Neuronal stem cell (in vitro differentiated cells): ENCODE measurements at regions not wholly inside any gene's neighbourhood (a gene's known extent, or its start where the extent isn't known, plus 50 kb on each side); places are given as distances from the start of the nearest gene placed in this dataset.
"Not testable (repeated sequence)": the region's sequence is repeated elsewhere in the genome, so short reads cannot be mapped to it uniquely, and the experiment has no call there.

ENCODE experiments used
- DNase-seq: peaks from one replicate; pipeline ENCODE4 v3.0.0-alpha.2; 2013; ENCODE audit warnings: low spot score
- H2AFZ ChIP-seq: one replicate; pipeline ENCODE4 v1.6.1; 2013; ENCODE audit warnings: mild to moderate bottlenecking, low read length, inconsistent platforms
- H2AK5ac ChIP-seq: 2 replicates; pipeline ENCODE4 v1.6.1; 2013; ENCODE audit warnings: low read depth, mild to moderate bottlenecking, inconsistent platforms, low read length, moderate library complexity, mixed read lengths
- H2BK120ac ChIP-seq: 2 replicates; pipeline ENCODE4 v1.6.1; 2013; ENCODE audit warnings: low read depth, mild to moderate bottlenecking, inconsistent platforms, low read length, moderate library complexity, mixed read lengths
- H2BK12ac ChIP-seq: one replicate; pipeline ENCODE4 v1.6.1; 2013; ENCODE audit warnings: low read length, inconsistent platforms
- H2BK15ac ChIP-seq: 2 replicates; pipeline ENCODE4 v1.6.1; 2013; ENCODE audit warnings: mild to moderate bottlenecking, low read length, inconsistent platforms, mixed read lengths
- H2BK5ac ChIP-seq: one replicate; pipeline ENCODE4 v1.6.1; 2013; ENCODE audit warnings: inconsistent platforms, mild to moderate bottlenecking, low read length, moderate library complexity
- H3K14ac ChIP-seq: one replicate; pipeline ENCODE4 v1.6.1; 2013; ENCODE audit warnings: low read length, inconsistent platforms
- H3K18ac ChIP-seq: 2 replicates; pipeline ENCODE4 v1.6.1; 2013; ENCODE audit warnings: low read length, inconsistent platforms
- H3K23ac ChIP-seq: 2 replicates; pipeline ENCODE4 v1.6.1; 2013; ENCODE audit warnings: low read depth, mild to moderate bottlenecking, mixed read lengths, low read length, inconsistent platforms; ENCODE audit not compliant: poor library complexity
- H3K27ac ChIP-seq: replicated peaks from 3 replicates; pipeline ENCODE4 v1.5.1; 2013; ENCODE audit warnings: low read length, inconsistent platforms
- H3K27me3 ChIP-seq, 3 experiments: 2 replicates each; pipeline ENCODE4 v1.6.1; 2013; ENCODE audit warnings: low read length in 3 of 3, mild to moderate bottlenecking in 2 of 3, inconsistent platforms in 1 of 3, low read depth in 1 of 3, mixed read lengths in 1 of 3, moderate library complexity in 1 of 3; ENCODE audit not compliant: control insufficient read depth in 3 of 3, insufficient read depth in 3 of 3
- H3K36me3 ChIP-seq, 2 donors: replicated peaks in 1 of 2; 2 replicates each; pipeline ENCODE4 v1.6.1; 2013; ENCODE audit warnings: low read length in 2 of 2; ENCODE audit not compliant: control insufficient read depth in 2 of 2, insufficient read depth in 2 of 2
- H3K4ac ChIP-seq: 2 replicates; pipeline ENCODE4 v1.6.1; 2013; ENCODE audit warnings: inconsistent platforms, mild to moderate bottlenecking, low read length, moderate library complexity
- H3K4me1 ChIP-seq, 2 donors: 1 replicate in 1 of 2; 2 replicates in 1 of 2; pipeline ENCODE4 v1.6.1; 2013; ENCODE audit warnings: low read length in 2 of 2, low read depth in 1 of 2; ENCODE audit not compliant: control insufficient read depth in 2 of 2, insufficient read depth in 1 of 2
- H3K4me2 ChIP-seq: one replicate; pipeline ENCODE4 v1.6.1; 2013; ENCODE audit warnings: mild to moderate bottlenecking, low read length, inconsistent platforms; ENCODE audit not compliant: insufficient read depth, poor library complexity, severe bottlenecking
- H3K4me3 ChIP-seq, 2 donors: 2 replicates each; pipeline ENCODE4 v1.5.1; 2013; ENCODE audit warnings: low read length in 2 of 2, mild to moderate bottlenecking in 2 of 2, inconsistent platforms in 1 of 2, moderate library complexity in 1 of 2
- H3K79me1 ChIP-seq: one replicate; pipeline ENCODE4 v1.6.1; 2013; ENCODE audit warnings: low read depth, mild to moderate bottlenecking, inconsistent platforms, low read length, moderate library complexity
- H3K9ac ChIP-seq: one replicate; pipeline ENCODE4 v1.6.1; 2013; ENCODE audit warnings: mild to moderate bottlenecking, low read depth, low read length, inconsistent platforms; ENCODE audit not compliant: poor library complexity
- H3K9me3 ChIP-seq, 2 donors: replicated peaks in 1 of 2; 2 replicates each; pipeline versions ENCODE3 to v1.6.1; 2013; ENCODE audit warnings: low read length in 2 of 2, mild to moderate bottlenecking in 2 of 2, inconsistent platforms in 1 of 2, low read depth in 1 of 2, mixed read lengths in 1 of 2, moderate library complexity in 1 of 2; ENCODE audit not compliant: control insufficient read depth in 2 of 2, insufficient read depth in 1 of 2
- H4K8ac ChIP-seq: one replicate; pipeline ENCODE4 v1.6.1; 2013; ENCODE audit warnings: low read depth, mild to moderate bottlenecking, inconsistent platforms, low read length, moderate library complexity
- H4K91ac ChIP-seq: one replicate; pipeline ENCODE4 v1.6.1; 2013; ENCODE audit warnings: low read length, low read depth, mild to moderate bottlenecking, inconsistent platforms; ENCODE audit not compliant: poor library complexity
- WGBS, 2 donors: extraction: QIAGEN DNeasy Blood & Tissue Kit; methylation state at CpG; one replicate each; pipeline ENCODE4 v1.1.7; 2013; ENCODE audit warnings: missing lambda C conversion rate in 2 of 2, mixed read lengths in 1 of 2; ENCODE audit not compliant: insufficient read length in 2 of 2, insufficient replicate concordance in 1 of 2; ENCODE audit errors: extremely low coverage in 2 of 2; 5-methylcytosine and 5-hydroxymethylcytosine counted together

GRCh38 chr17:27957446-27957793 is 64.3 kb upstream of the LYRM9 start:
- DNase-seq, H2BK12ac ChIP-seq: not testable (repeated sequence)

GRCh38 chr17:27958708-27959381 is 65.7 kb upstream of the LYRM9 start:
- Histone ChIP-seq H4K91ac (no peak overlapping the region), H3K79me1 (no peaks in the 10 kb centered on the region), H3K9ac (no peak overlapping the region), H3K14ac (no peak overlapping the region), H2BK12ac (no peak overlapping the region), H3K4me2 (no peak overlapping the region), H3K9me3 (no peaks in the 10 kb centered on the region), H3K4me3 (no peak overlapping the region), H3K18ac (no peak overlapping the region), H2BK5ac (no peak overlapping the region), H2AFZ (no peak overlapping the region), H3K4ac (no peak overlapping the region), H2AK5ac (no peak overlapping the region), H2BK15ac (no peak overlapping the region), H4K8ac (no peak overlapping the region), H3K4me1 (peaks cover 7 to 15% of the 10 kb centered on the region in 2 donors), H3K23ac (no peak overlapping the region), H3K27ac (no peak overlapping the region), H2BK120ac (no peak overlapping the region), H3K36me3 (no peaks in the 10 kb centered on the region), H3K27me3 (peaks cover 0 to 24% (median 0%) of the 10 kb centered on the region in 3 experiments)
- no peak for DNase-seq
- WGBS, 2 donors: no CpG with 5 or more reads among the region's 3 CpGs

More at GRCh38 chr17:27957446-27957793, 64.3 kb upstream of the LYRM9 start:
- Histone ChIP-seq H2AFZ (peak overlapping the region; percentile 52), H3K27me3 (peaks cover 0 to 31% (median 0%) of the 10 kb centered on the region in 3 experiments), H3K4me1 (peaks cover 7 to 15% of the 10 kb centered on the region in 2 donors)
- not testable (repeated sequence) for H4K8ac ChIP-seq, H3K9ac ChIP-seq, H3K79me1 ChIP-seq, H2BK5ac ChIP-seq, H2AK5ac ChIP-seq, H3K27ac ChIP-seq, H3K4me2 ChIP-seq, H3K14ac ChIP-seq, H3K18ac ChIP-seq, H3K9me3 ChIP-seq, H3K4ac ChIP-seq, H2BK120ac ChIP-seq, H3K23ac ChIP-seq, H4K91ac ChIP-seq, H3K36me3 ChIP-seq, H2BK15ac ChIP-seq, H3K4me3 ChIP-seq
- WGBS, 2 donors: no CpG with 5 or more reads among the region's 4 CpGs

- H3K27ac ChIP-seq: no peak overlapping the region
- H3K18ac ChIP-seq: no peak overlapping the region
- no peak overlapping the region for H3K4ac ChIP-seq
- no peak overlapping the region for H2BK15ac ChIP-seq
- H4K91ac ChIP-seq: no peak overlapping the region
- no peak overlapping the region for H3K23ac ChIP-seq
- no peak overlapping the region for H2BK5ac ChIP-seq
- no peaks in the 10 kb centered on the region for H3K9me3 ChIP-seq
- H2AFZ ChIP-seq: no peak overlapping the region
- no peaks in the 10 kb centered on the region for H3K79me1 ChIP-seq
- H2BK120ac ChIP-seq: no peak overlapping the region
- H3K14ac ChIP-seq: no peak overlapping the region
- no peaks in the 10 kb centered on the region for H3K36me3 ChIP-seq
- peaks cover 0 to 19% (median 0%) of the 10 kb centered on the region in 3 experiments for H3K27me3 ChIP-seq
- DNase-seq: no peak
- no peak overlapping the region for H4K8ac ChIP-seq
- H3K4me3 ChIP-seq: no peak overlapping the region
- H3K4me1 ChIP-seq: peaks cover 7 to 15% of the 10 kb centered on the region in 2 donors
- no peak overlapping the region for H3K9ac ChIP-seq
- H2BK12ac ChIP-seq: no peak overlapping the region
- no CpG with 5 or more reads among the region's 5 CpGs for WGBS, 2 donors
- no peak overlapping the region for H2AK5ac ChIP-seq
- no peak overlapping the region for H3K4me2 ChIP-seq
Observed at GRCh38 chr17:27959382-27959709, 66.2 kb upstream of the LYRM9 start.

GRCh38 chr17:27960183-27960849 is 67.2 kb upstream of the LYRM9 start:
- WGBS, 2 donors: no CpG with 5 or more reads among the region's 6 CpGs
- no peak overlapping the region for H2AK5ac ChIP-seq
- no peaks in the 10 kb centered on the region for H3K36me3 ChIP-seq
- no peak overlapping the region for H2BK120ac ChIP-seq
- no peak overlapping the region for H3K18ac ChIP-seq
- no peak overlapping the region for H2BK12ac ChIP-seq
- no peak overlapping the region for H3K23ac ChIP-seq
- DNase-seq: no peak
- H3K79me1 ChIP-seq: no peaks in the 10 kb centered on the region
- H3K27ac ChIP-seq: no peak overlapping the region
- no peak overlapping the region for H3K9ac ChIP-seq
- no peak overlapping the region for H3K14ac ChIP-seq
- H3K4me2 ChIP-seq: no peak overlapping the region
- no peak overlapping the region for H4K91ac ChIP-seq
- H2BK5ac ChIP-seq: no peak overlapping the region
- H2AFZ ChIP-seq: no peak overlapping the region
- no peak overlapping the region for H4K8ac ChIP-seq
- H3K4me3 ChIP-seq: no peak overlapping the region
- no peak overlapping the region for H2BK15ac ChIP-seq
- peaks cover 0 to 16% (median 0%) of the 10 kb centered on the region in 3 experiments for H3K27me3 ChIP-seq
- H3K4ac ChIP-seq: no peak overlapping the region
- H3K4me1 ChIP-seq: peaks cover 5 to 13% of the 10 kb centered on the region in 2 donors
- no peaks in the 10 kb centered on the region for H3K9me3 ChIP-seq
